ENCODE measurements at regions not wholly inside any gene's neighbourhood (a gene's known extent, or its start where the extent isn't known, plus 50 kb on each side); places are given as distances from the start of the nearest gene placed in this dataset.

DNA sequence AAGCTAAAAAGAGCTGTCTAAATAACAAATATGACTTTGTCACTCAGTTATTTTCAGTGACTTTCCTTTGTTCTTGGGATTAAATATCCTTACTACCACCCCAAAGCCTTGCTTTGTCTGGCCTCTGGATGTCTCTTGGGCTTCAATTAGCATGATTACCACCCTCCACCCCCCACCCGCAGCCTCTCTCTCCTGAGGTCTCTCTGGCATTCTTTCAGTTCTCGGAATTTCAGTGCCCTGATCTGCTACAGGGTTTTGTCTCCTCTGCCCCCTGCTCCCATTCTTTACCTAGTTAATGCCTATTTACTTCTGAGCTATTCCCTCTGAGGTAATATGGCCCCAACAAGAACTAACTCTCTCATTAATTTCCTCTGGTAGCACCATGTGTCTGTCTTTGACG lies 376.4 kb downstream of the DEPDC1B start:
- no peaks in the 10 kb centered on the region for H4K20me1 ChIP-seq (ENCODE audit: control insufficient read depth, insufficient read depth, low read length, poor library complexity, severe bottlenecking)
- H3K4me3 ChIP-seq (ENCODE audit: control extremely low read depth in 1 of 5, extremely low read depth in 1 of 5, insufficient read depth in 1 of 5, low read depth in 2 of 5, low read length in 4 of 5), result no peak overlapping the region
- DNase-seq (no peak), ATAC-seq (ENCODE audit: low read depth) (no peak)
- no peaks in the 10 kb centered on the region for H3K36me3 ChIP-seq (replicated peaks in 1 of 2; ENCODE audit: control extremely low read depth in 1 of 2, control insufficient read depth in 1 of 2, extremely low read depth in 1 of 2, insufficient read depth in 2 of 2, low read length in 1 of 2)
- no peak for TF ChIP-seq EZH2 (IDR thresholded peaks at IDR 0.05; ENCODE audit: borderline replicate concordance, insufficient read depth, low read depth, low read length, poor library complexity, severe bottlenecking)
- TF ChIP-seq, protein P1, sequence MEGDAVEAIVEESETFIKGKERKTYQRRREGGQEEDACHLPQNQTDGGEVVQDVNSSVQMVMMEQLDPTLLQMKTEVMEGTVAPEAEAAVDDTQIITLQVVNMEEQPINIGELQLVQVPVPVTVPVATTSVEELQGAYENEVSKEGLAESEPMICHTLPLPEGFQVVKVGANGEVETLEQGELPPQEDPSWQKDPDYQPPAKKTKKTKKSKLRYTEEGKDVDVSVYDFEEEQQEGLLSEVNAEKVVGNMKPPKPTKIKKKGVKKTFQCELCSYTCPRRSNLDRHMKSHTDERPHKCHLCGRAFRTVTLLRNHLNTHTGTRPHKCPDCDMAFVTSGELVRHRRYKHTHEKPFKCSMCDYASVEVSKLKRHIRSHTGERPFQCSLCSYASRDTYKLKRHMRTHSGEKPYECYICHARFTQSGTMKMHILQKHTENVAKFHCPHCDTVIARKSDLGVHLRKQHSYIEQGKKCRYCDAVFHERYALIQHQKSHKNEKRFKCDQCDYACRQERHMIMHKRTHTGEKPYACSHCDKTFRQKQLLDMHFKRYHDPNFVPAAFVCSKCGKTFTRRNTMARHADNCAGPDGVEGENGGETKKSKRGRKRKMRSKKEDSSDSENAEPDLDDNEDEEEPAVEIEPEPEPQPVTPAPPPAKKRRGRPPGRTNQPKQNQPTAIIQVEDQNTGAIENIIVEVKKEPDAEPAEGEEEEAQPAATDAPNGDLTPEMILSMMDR (IDR thresholded peaks at IDR 0.05), result no peak
- no peak overlapping the region for H3K27ac ChIP-seq (ENCODE audit: low read length in 2 of 2)
- Mint-ChIP-seq H3K27ac (no peak overlapping the region), H3K27me3 (no peaks in the 10 kb centered on the region), H3K4me3 (no peak overlapping the region), H3K4me1 (no peaks in the 10 kb centered on the region), H3K9me3 (ENCODE audit: insufficient read depth) (peaks cover 11% of the 10 kb centered on the region)
- intact Hi-C loops (cut with micrococcal nuclease), result no loop called here
- H3K9ac ChIP-seq (ENCODE audit: low read length), result no peak overlapping the region
- H2AFZ ChIP-seq (ENCODE audit: insufficient read depth, low read depth, low read length, poor library complexity, severe bottlenecking), result no peak overlapping the region
- ChIA-PET CTCF (no interaction called here), POLR2A (no interaction called here)
- no peaks in the 10 kb centered on the region for H3K27me3 ChIP-seq (replicated peaks in 1 of 4; ENCODE audit: control extremely low read depth in 1 of 4, control insufficient read depth in 3 of 4, insufficient read depth in 4 of 4, low read length in 3 of 4)
- WGBS (ENCODE audit: insufficient coverage), result 100% methylated on average over 2 of the region's 3 CpGs
- no peaks in the 10 kb centered on the region for H3K4me1 ChIP-seq (ENCODE audit: control insufficient read depth in 2 of 2, insufficient read depth in 2 of 2, low read length in 2 of 2)
- peaks cover 0 to 9% (median 3%) of the 10 kb centered on the region in 3 donors for H3K9me3 ChIP-seq (ENCODE audit: control extremely low read depth in 1 of 3, control insufficient read depth in 2 of 3, insufficient read depth in 1 of 3, low read length in 2 of 3)
- no peak overlapping the region for H3K4me2 ChIP-seq (replicated peaks; ENCODE audit: low read depth, low read length, poor library complexity, severe bottlenecking)
- H3K79me2 ChIP-seq (ENCODE audit: control insufficient read depth, insufficient read depth, low read length), result no peaks in the 10 kb centered on the region

DNA sequence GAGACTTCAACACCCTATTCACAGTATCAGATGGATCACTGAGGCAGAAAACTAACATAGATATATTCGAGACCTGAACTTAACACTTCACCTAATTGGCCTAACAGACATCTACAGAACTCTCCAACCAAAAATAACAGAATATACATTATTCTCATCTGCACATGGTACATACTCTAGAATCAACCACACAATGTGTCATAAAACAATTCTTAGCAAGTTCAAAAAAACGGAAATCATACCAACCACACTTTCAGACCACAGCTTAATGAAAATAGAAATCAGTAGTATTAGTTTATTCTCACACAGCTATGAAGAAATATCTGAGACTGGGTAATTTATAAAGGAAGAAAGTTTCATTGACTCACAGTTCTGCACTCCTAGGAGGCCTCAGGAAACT lies 387.9 kb downstream of the DEPDC1B start:
- Histone ChIP-seq H3K9ac (ENCODE audit: low read length) (no peak overlapping the region), H3K36me3 (replicated peaks in 1 of 2; ENCODE audit: control extremely low read depth in 1 of 2, control insufficient read depth in 1 of 2, extremely low read depth in 1 of 2, insufficient read depth in 2 of 2, low read length in 1 of 2) (no peaks in the 10 kb centered on the region), H4K20me1 (ENCODE audit: control insufficient read depth, insufficient read depth, low read length, poor library complexity, severe bottlenecking) (no peaks in the 10 kb centered on the region), H3K79me2 (ENCODE audit: control insufficient read depth, insufficient read depth, low read length) (no peaks in the 10 kb centered on the region), H3K4me3 (ENCODE audit: control extremely low read depth in 1 of 5, extremely low read depth in 1 of 5, insufficient read depth in 1 of 5, low read depth in 2 of 5, low read length in 4 of 5) (no peak overlapping the region), H3K4me1 (ENCODE audit: control insufficient read depth in 2 of 2, insufficient read depth in 2 of 2, low read length in 2 of 2) (no peaks in the 10 kb centered on the region), H3K9me3 (ENCODE audit: control extremely low read depth in 1 of 3, control insufficient read depth in 2 of 3, insufficient read depth in 1 of 3, low read length in 2 of 3) (peaks cover 0 to 2% (median 0%) of the 10 kb centered on the region in 3 donors), H3K27me3 (replicated peaks in 1 of 4; ENCODE audit: control extremely low read depth in 1 of 4, control insufficient read depth in 3 of 4, insufficient read depth in 4 of 4, low read length in 3 of 4) (no peaks in the 10 kb centered on the region), H3K4me2 (replicated peaks; ENCODE audit: low read depth, low read length, poor library complexity, severe bottlenecking) (no peak overlapping the region), H2AFZ (ENCODE audit: insufficient read depth, low read depth, low read length, poor library complexity, severe bottlenecking) (no peak overlapping the region), H3K27ac (ENCODE audit: low read length in 2 of 2) (no peak overlapping the region)
- H3K4me3 Mint-ChIP-seq, result no peak overlapping the region
- ChIA-PET POLR2A (no interaction called here), CTCF (no interaction called here)
- TF ChIP-seq, protein P1 (IDR thresholded peaks at IDR 0.05), result no peak
- TF ChIP-seq EZH2 (IDR thresholded peaks at IDR 0.05; ENCODE audit: borderline replicate concordance, insufficient read depth, low read depth, low read length, poor library complexity, severe bottlenecking), result no peak
- 57% methylated on average over 1 of the region's 2 CpGs for WGBS (ENCODE audit: insufficient coverage)
- H3K9me3 Mint-ChIP-seq (ENCODE audit: insufficient read depth), result no peaks in the 10 kb centered on the region
- no peak overlapping the region for H3K27ac Mint-ChIP-seq
- DNase-seq (no peak), ATAC-seq (ENCODE audit: low read depth) (no peak)
- no peaks in the 10 kb centered on the region for H3K27me3 Mint-ChIP-seq
- intact Hi-C loops (cut with micrococcal nuclease), result no loop called here
- peaks cover 4% of the 10 kb centered on the region for H3K4me1 Mint-ChIP-seq
